Upper lobe of right lung (tissue), 1 donor: ENCODE measurements at regions not wholly inside any gene's neighbourhood (a gene's known extent, or its start where the extent isn't known, plus 50 kb on each side); places are given as distances from the start of the nearest gene placed in this dataset.

ENCODE experiments used
- ATAC-seq: fragments of 200-7000 bp; cut with Tn5 transposase; one replicate; pipeline ENCODE4 v1.9.1; 2020; ENCODE audit warnings: mild to moderate bottlenecking, moderate library complexity
- DNase-seq: peaks from one replicate; pipeline ENCODE4 v3.0.0-alpha.2; 2020
- H3K27ac ChIP-seq: fragments of 200-600 bp; one replicate; pipeline ENCODE4 v1.8.0; 2022
- H3K27me3 ChIP-seq: fragments of 200-600 bp; one replicate; pipeline ENCODE4 v1.8.0; 2022; ENCODE audit warnings: mild to moderate bottlenecking
- H3K36me3 ChIP-seq: fragments of 200-600 bp; one replicate; pipeline ENCODE4 v1.8.0; 2022
- H3K4me1 ChIP-seq: fragments of 200-600 bp; one replicate; pipeline ENCODE4 v1.8.0; 2022
- H3K4me3 ChIP-seq: fragments of 200-600 bp; one replicate; pipeline ENCODE4 v1.8.0; 2022; ENCODE audit warnings: mild to moderate bottlenecking
- H3K9me3 ChIP-seq: fragments of 200-600 bp; one replicate; pipeline ENCODE4 v1.8.0; 2022
- intact Hi-C: fragments of 100-400 bp; cut with DNase I; formaldehyde crosslinking; loops from one replicate; pipeline ENCODE4 v1.11.0; 2022
- TF ChIP-seq, protein P1 (sequence below): fragments of 200-600 bp; IDR thresholded peaks from one replicate; pipeline ENCODE4 v1.8.0; 2022; ENCODE audit warnings: antibody characterized with exemption
- donor health status: DM: no; HTN: yes; CAD: no; lungs with severe emphysema.

DNA sequence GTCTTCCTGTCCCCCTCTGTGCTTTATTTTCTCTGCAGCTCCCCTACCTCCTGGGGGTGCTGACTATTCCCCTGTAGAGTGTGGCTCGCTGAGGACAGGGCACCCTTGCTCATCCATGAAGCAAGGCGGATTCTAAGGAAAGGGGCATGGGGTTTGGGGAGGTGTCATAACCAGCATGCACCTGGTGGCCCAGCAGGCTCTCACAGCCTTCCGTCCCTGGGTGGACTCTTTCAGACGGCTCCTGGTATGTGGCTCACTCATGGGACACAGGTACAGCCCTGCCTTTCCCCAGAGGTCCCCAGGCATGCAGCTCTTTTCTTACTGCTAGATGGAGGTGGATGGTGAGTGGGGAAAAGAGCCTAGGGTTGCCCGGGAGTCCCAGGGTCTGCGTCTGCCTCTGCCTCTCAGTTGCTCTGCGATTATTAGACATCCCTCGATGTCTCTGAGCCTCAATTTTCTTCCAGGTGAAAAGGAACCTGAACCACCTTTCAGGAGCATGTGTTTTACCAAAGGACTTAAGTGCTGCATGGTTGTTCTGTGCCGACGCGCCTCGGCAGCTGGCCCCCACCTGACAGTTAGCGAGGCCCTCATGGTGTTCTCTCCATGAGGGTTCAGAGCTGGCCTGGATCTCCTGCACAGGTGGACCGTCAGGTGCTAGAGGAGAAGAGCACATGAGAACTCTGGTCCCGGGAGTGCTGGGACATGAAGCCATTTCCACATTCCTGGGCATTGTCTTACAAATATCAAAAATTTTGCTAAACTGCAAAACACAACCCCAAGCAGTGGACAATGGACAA, 172.5 kb upstream of the SHH start:
- ATAC-seq, result no peak
- H3K27ac ChIP-seq, result no peak overlapping the region
- no peak overlapping the region for H3K4me3 ChIP-seq
- intact Hi-C loops, result no loop called here
- no peaks in the 10 kb centered on the region for H3K9me3 ChIP-seq
- H3K4me1 ChIP-seq, result no peaks in the 10 kb centered on the region
- H3K36me3 ChIP-seq, result no peaks in the 10 kb centered on the region
- no peaks in the 10 kb centered on the region for H3K27me3 ChIP-seq
- TF ChIP-seq, protein P1, sequence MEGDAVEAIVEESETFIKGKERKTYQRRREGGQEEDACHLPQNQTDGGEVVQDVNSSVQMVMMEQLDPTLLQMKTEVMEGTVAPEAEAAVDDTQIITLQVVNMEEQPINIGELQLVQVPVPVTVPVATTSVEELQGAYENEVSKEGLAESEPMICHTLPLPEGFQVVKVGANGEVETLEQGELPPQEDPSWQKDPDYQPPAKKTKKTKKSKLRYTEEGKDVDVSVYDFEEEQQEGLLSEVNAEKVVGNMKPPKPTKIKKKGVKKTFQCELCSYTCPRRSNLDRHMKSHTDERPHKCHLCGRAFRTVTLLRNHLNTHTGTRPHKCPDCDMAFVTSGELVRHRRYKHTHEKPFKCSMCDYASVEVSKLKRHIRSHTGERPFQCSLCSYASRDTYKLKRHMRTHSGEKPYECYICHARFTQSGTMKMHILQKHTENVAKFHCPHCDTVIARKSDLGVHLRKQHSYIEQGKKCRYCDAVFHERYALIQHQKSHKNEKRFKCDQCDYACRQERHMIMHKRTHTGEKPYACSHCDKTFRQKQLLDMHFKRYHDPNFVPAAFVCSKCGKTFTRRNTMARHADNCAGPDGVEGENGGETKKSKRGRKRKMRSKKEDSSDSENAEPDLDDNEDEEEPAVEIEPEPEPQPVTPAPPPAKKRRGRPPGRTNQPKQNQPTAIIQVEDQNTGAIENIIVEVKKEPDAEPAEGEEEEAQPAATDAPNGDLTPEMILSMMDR, result no peak
- DNase-seq, result peak; percentile 38

DNA sequence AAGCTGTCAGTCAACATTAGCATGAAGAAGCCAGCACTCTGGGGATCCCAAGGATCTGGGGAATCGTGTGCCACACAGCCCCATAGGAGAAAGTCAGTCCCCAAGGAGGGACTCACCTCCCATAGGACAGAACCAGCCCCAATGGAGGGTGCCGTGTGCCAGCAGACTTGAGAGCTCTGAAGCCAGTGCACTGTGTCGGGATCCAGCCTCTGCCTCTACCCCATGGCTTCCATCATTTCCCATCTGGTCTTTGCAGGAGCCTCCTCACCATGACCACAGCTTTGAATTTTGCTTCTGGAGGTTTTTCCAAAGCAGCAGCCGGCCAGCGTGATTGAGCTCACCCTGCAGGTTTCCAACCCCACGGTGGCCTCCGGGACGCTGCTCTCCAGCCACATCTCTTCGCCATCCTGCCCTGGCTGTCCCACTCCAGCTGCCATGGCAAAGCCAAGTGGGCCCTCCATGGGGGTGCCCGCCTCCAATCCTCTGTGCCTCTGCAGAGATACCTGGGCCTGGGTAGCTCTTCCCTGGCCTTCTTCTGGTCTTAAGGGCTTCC, 171.8 kb upstream of the SHH start:
- intact Hi-C loops, result no loop called here
- DNase-seq (peak; percentile 49), ATAC-seq (no peak)
- Histone ChIP-seq H3K4me1 (no peaks in the 10 kb centered on the region), H3K36me3 (no peaks in the 10 kb centered on the region), H3K9me3 (no peaks in the 10 kb centered on the region), H3K4me3 (no peak overlapping the region), H3K27me3 (no peaks in the 10 kb centered on the region), H3K27ac (no peak overlapping the region)
- TF ChIP-seq, protein P1, result no peak

DNA sequence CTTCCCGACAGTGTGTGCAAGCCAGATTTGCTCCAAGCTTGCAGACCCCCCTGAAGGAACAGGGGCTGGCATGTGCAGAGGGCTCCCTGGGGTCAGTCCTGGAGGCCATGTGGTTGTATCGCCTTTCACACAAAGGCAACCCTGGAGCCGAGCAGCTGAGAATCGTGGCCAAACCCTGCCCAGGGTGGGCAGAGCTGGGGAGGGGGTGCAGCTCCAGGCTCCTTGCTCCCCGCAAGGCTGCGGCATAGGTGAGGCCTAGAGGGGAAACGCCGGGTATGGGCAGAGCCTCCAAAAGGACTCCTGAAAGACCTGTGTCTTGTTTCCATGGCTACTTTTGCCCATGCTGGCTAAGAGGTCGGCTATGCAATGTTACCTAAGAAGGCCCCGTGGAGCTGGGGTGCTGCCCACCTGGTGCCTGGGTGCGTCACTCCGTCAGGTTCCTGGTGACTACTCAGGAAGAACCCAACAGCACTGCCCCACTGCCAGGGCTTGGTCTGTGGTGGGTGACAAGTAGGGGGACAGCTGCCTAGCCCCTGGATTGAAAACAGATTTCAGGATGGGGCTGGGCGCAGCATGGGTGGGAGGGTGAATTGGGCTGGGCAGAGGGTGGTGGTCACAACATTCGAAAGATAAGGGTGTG, 171.0 kb upstream of the SHH start:
- Histone ChIP-seq H3K4me1 (no peaks in the 10 kb centered on the region), H3K9me3 (no peaks in the 10 kb centered on the region), H3K27ac (no peak overlapping the region), H3K36me3 (no peaks in the 10 kb centered on the region), H3K4me3 (no peak overlapping the region), H3K27me3 (no peaks in the 10 kb centered on the region)
- TF ChIP-seq, protein P1, result no peak
- intact Hi-C loops, result no loop called here
- ATAC-seq (no peak), DNase-seq (peak; percentile 46)

DNA sequence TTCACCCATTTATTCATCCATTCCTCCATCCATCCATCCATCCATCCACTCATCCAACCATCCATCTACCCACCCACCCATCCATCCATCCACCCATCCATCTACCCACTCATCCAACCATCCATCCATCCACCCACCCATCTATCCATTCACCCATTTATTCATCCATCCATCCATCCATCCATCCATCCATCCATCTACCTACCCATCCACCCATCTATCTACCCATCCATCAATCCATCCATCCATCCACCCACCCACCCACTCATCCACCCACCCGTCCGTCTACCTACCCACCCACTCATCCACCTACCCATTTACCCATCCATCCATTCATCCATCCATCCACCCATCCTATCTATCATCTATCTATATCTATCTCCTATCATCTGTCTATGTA, 169.4 kb upstream of the SHH start:
- ATAC-seq (no peak), DNase-seq (no peak)
- Histone ChIP-seq H3K36me3 (no peaks in the 10 kb centered on the region), H3K27me3 (no peaks in the 10 kb centered on the region), H3K4me3 (no peak overlapping the region), H3K9me3 (no peaks in the 10 kb centered on the region), H3K4me1 (no peaks in the 10 kb centered on the region), H3K27ac (no peak overlapping the region)
- TF ChIP-seq, protein P1, result no peak
- intact Hi-C loops, result no loop called here

DNA sequence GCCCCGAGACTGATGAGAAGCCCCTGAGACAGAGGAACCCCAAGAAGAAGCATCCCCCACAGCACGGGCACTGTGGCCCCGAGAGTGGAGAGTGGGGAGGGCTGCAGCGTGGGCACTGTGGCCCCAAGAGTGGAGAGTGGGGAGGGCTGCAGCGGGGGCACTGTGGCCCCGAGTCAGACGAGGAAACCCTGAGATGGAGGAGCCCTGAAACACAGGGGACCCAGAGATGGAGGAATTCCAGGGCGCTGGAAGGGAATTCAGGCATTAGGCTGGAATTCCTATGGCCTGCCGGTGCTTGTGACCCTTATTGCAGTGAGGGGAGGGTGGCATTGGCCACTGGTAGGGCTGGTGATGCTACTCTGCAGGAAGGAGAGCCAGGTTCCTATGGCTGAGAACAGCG, 168.6 kb upstream of the SHH start:
- Histone ChIP-seq H3K4me3 (no peak overlapping the region), H3K27ac (no peak overlapping the region), H3K36me3 (no peaks in the 10 kb centered on the region), H3K27me3 (no peaks in the 10 kb centered on the region), H3K4me1 (no peaks in the 10 kb centered on the region), H3K9me3 (no peaks in the 10 kb centered on the region)
- TF ChIP-seq, protein P1, result no peak
- peak; percentile 18 for DNase-seq
- ATAC-seq, result no peak
- intact Hi-C loops, result no loop called here
